ENCODE measurements at regions not wholly inside any gene's neighbourhood (a gene's known extent, or its start where the extent isn't known, plus 50 kb on each side); places are given as distances from the start of the nearest gene placed in this dataset.

DNA sequence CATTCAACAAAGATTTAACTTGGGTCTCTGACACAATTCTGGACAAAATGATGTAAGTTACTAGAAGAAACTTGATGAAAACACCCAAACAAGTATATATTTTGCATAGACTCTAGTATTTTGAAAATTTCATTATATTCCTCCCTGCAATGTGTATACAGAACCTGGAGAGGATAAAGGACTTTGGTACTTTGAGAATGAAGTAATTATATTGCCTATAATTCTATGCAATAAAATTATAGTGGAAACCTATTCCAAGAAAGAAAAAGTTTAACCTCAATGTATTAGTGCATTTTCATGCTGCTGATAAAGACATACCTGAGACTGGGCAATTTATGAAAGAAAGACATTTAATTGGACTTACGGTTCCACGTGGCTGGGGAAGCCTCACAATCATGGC, 1146.1 kb downstream of the KCNT2 start:
- in situ Hi-C loops (cut with HindIII; ENCODE audit: low pct_unique_long_range_greater_than_20kb, low sequenced_read_pairs), result no loop called here
- no peak for DNase-seq (ENCODE audit: low read depth)

DNA sequence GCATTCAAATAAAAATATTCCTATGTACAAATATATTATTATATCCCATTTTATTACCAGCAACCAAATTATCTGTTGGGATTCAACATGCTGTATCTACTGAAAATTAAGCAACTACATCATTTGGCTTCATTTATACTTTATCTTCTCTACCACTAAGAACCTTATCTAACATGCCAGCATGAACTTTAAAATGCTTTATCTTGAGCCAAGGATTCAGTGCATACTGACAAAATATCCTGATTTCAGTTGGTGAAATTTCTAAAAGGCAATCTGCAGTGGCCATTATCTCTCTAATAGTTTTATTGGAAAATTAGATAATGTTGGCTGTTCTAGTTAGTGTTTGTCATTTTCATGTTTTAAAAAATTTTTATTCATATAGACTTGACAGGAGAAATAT, 1149.9 kb downstream of the KCNT2 start:
- no peak for DNase-seq (ENCODE audit: low read depth)
- in situ Hi-C loops (cut with HindIII; ENCODE audit: low pct_unique_long_range_greater_than_20kb, low sequenced_read_pairs), result no loop called here

DNA sequence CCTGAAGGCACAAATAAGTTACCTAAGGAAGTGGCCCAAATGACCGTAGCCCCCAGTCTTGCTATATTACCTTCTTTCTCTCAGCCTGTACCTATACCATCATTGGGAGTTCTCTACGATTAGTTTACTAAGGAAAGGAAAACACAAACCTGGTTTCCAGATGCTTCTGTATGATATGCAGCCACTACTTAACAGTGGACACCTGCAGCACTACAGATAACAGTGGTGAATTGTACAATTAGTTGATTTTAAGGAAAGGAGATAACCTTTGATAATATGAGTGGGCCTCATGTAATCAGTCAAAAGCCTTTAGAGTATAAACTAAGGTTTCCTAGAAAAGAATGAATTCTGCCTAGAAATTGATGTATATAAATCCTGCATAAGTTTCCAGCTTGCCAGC, 1157.4 kb downstream of the KCNT2 start:
- in situ Hi-C loops (cut with HindIII; ENCODE audit: low pct_unique_long_range_greater_than_20kb, low sequenced_read_pairs), result no loop called here

GRCh38 chr1:195439661-195440060, 1168.6 kb downstream of the KCNT2 start:
- DNase-seq (ENCODE audit: low read depth), result no peak
- in situ Hi-C loops (cut with HindIII; ENCODE audit: low pct_unique_long_range_greater_than_20kb, low sequenced_read_pairs), result no loop called here

More for the DNA sequence above, 1157.4 kb downstream of the KCNT2 start:
- no peak for DNase-seq (ENCODE audit: low read depth)

DNA sequence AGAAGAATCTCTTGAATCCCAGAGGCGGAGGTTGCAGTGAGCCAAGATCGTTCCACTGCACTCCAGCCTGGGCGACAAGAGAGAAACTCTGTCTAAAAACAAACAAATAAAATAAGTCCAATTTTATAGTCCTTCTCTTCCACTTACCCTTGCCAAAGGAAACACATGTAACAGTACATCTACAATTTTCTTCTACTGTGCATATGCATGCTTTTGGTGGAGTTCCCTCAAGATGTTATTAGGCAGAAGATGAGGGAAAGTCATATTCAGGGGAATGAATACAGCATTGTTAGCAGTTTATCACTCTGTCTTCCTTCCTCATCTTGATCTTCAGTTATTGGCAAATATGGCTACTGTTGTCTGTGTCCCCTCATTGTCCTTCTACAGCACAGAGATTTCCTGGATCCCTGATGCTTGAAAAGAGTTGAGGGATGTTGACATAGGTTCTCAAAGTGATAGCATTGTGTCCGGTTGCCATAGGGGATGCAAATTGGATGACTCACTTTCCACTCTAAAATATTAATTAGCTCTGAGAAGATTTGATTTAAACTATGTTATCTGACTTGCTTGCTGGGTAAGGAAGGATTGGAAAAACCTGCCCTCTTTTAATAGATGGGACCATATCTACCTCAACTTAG, 1173.6 kb downstream of the KCNT2 start:
- in situ Hi-C loops (cut with HindIII; ENCODE audit: low pct_unique_long_range_greater_than_20kb, low sequenced_read_pairs), result no loop called here
- no peak for DNase-seq (ENCODE audit: low read depth)

DNA sequence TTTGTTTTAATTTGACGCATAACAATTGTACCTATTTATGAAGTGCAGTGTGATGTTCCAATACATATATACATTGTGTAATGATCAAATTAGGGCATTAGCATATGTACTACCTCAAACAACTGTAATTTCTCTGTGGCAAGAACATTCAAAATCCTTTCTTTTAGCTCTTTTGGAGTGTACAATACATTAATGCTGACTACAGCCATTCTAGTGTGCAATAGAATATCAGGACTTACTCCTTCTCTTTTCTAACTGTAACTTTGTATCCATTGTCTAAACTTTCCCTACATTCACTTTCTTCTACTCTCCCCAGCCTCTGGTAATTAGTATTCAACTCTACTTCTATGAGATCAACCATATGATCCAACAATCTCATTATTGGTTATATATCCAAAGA, 1177.4 kb downstream of the KCNT2 start:
- in situ Hi-C loops (cut with HindIII; ENCODE audit: low pct_unique_long_range_greater_than_20kb, low sequenced_read_pairs), result no loop called here
- DNase-seq (ENCODE audit: low read depth), result no peak

DNA sequence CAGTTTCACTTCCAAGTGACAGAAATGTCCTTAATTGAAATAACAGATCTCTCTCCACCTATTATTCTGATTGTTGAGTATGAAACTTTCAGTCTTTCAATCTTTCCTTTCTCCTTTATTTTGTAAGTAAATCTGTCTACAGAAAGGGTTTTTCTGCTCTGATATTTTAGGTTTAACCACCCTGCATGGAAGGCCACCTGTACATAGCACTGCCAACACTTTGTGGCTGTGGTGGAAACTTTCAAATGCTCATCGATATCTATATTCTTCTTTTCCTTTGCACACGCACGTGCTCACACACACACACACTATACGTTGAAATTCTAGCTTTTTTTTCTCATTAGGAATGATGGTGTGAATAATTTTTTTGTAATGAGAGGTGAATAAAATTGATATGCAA, 1179.3 kb downstream of the KCNT2 start:
- no peak for DNase-seq (ENCODE audit: low read depth)
- in situ Hi-C loops (cut with HindIII; ENCODE audit: low pct_unique_long_range_greater_than_20kb, low sequenced_read_pairs), result no loop called here

- in situ Hi-C loops (cut with HindIII; ENCODE audit: low pct_unique_long_range_greater_than_20kb, low sequenced_read_pairs), result no loop called here
- DNase-seq (ENCODE audit: low read depth), result no peak
These were observed 1192.7 kb downstream of the KCNT2 start for GRCh38 chr1:195415584-195415983.

- DNase-seq (ENCODE audit: low read depth), result no peak
- in situ Hi-C loops (cut with HindIII; ENCODE audit: low pct_unique_long_range_greater_than_20kb, low sequenced_read_pairs), result no loop called here
These were observed 1213.7 kb downstream of the KCNT2 start for GRCh38 chr1:195394567-195394966.

DNA sequence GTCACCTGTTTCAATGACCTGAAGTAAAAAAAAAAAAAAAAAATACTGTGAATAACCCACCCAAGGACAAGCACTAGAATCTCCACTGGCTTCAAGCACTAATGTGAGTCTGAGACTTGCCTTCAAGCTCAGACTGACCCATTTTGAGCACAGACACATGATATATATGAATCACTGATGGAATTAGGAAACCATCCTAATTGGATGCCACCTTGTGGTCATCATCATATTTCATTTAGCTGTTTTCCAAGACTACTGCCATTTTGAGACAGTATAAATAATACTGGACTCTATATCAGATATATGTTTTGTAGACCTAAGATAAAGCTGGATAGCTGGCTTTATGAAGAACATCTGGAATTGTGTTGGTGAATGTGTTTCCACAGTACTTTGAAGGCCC, 1232.0 kb downstream of the KCNT2 start:
- in situ Hi-C loops (cut with HindIII; ENCODE audit: low pct_unique_long_range_greater_than_20kb, low sequenced_read_pairs), result no loop called here
- DNase-seq (ENCODE audit: low read depth), result peak; percentile 5

GRCh38 chr1:195373856-195374255, 1234.4 kb downstream of the KCNT2 start:
- in situ Hi-C loops (cut with HindIII; ENCODE audit: low pct_unique_long_range_greater_than_20kb, low sequenced_read_pairs), result no loop called here
- no peak for DNase-seq (ENCODE audit: low read depth)

GRCh38 chr1:195345149-195345548, 1263.1 kb downstream of the KCNT2 start:
- in situ Hi-C loops (cut with HindIII; ENCODE audit: low pct_unique_long_range_greater_than_20kb, low sequenced_read_pairs), result no loop called here
- no peak for DNase-seq (ENCODE audit: low read depth)

DNA sequence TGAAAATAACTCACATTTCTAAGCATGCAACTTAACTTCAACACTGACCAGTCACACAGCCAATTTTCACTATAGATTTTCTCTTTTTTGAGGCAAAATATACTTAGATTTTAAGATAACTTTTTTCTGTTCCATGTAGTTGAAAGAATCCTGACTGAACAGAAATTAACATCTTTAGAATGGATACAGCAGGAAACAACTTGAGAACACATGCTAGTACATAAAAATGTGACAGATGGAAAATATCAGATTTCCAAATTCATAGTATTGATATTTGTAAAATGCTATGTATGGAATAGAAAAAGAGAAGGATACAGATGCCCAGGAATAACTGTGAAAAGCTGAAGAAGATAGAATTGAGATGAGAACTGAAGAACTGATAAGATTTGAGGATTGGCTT, 1270.6 kb downstream of the KCNT2 start:
- no peak for DNase-seq (ENCODE audit: low read depth)
- in situ Hi-C loops (cut with HindIII; ENCODE audit: low pct_unique_long_range_greater_than_20kb, low sequenced_read_pairs), result no loop called here

DNA sequence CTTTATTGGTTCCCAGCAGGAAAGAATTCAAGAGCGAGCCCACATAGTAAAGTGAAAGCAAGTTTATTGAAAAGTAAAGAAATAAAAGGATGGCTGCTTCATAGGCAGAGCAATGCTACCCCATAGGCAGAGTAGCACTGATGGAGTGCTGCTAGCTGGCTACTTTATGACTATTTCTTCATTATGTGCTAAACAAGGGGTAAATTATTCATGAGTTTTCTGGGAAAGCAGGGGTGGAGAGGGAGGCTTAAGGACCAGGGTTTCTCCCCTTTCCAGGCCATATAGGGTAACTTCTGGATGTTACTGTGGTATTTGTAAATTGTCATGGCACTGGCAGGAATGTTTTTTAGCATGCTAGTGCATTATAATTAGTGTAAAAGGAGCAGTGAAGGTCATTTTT, 1271.4 kb downstream of the KCNT2 start:
- in situ Hi-C loops (cut with HindIII; ENCODE audit: low pct_unique_long_range_greater_than_20kb, low sequenced_read_pairs), result no loop called here

DNA sequence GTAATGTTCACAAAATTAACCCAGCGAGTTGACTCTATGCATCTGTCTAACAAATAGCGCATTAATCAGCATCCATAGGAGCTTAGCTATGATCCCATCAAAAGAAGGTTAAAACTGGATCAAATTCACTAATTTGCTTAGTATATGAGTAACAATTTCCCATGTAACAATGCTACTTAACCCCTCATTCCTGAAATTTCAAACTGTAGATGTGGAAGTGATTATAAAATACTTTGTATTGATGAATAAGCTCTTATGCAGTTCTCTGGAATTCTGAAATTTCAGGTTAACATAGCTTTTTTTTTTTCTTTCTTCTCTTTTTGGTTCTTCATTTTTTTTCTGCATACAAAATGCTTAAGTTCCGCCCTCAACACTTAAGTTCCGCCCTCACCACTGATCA, 1272.7 kb downstream of the KCNT2 start:
- in situ Hi-C loops (cut with HindIII; ENCODE audit: low pct_unique_long_range_greater_than_20kb, low sequenced_read_pairs), result no loop called here
- DNase-seq (ENCODE audit: low read depth), result no peak

More for the DNA sequence above, 1271.4 kb downstream of the KCNT2 start:
- no peak for DNase-seq (ENCODE audit: low read depth)

DNA sequence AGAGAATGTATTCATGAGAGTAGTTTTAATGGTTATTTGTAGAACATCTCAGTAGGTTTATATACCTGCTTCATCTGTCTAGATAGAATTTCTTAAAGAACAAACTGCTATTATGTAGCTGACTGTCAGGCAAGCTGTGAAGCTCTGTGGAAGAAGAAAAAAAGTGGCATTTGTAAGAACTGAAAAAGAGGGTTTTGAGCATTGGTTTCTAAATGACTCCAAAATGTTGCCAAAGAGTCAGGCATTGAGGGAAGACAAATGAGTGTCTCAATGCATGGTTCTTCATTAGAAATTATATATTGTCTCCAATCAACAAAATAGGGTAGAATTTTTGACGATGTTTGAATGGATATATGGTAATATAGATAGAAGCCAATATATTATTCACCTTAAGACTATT, 1276.1 kb downstream of the KCNT2 start:
- no peak for DNase-seq (ENCODE audit: low read depth)
- in situ Hi-C loops (cut with HindIII; ENCODE audit: low pct_unique_long_range_greater_than_20kb, low sequenced_read_pairs), result no loop called here

DNA sequence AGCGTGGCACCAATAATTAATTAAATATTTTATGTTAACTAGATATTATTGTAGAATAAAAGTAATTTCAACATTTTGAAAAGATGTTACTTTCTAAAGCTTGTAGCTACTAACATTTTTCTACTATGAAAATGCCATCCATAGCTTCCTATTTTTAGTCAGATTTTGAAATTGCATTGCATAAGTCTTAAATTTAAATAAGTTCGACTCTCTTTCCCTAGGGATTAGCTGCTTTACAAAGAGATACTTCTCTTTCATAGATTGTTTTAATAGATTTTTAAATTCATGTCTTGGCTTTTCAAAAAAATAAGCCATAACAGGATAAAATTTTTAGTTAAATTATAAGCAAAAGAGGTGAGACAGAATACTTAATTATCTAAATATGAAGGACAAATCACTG, 1279.6 kb downstream of the KCNT2 start:
- in situ Hi-C loops (cut with HindIII; ENCODE audit: low pct_unique_long_range_greater_than_20kb, low sequenced_read_pairs), result no loop called here
- no peak for DNase-seq (ENCODE audit: low read depth)

- DNase-seq (ENCODE audit: low read depth), result no peak
- in situ Hi-C loops (cut with HindIII; ENCODE audit: low pct_unique_long_range_greater_than_20kb, low sequenced_read_pairs), result no loop called here
These were observed 1280.1 kb downstream of the KCNT2 start for GRCh38 chr1:195328102-195328501.

DNA sequence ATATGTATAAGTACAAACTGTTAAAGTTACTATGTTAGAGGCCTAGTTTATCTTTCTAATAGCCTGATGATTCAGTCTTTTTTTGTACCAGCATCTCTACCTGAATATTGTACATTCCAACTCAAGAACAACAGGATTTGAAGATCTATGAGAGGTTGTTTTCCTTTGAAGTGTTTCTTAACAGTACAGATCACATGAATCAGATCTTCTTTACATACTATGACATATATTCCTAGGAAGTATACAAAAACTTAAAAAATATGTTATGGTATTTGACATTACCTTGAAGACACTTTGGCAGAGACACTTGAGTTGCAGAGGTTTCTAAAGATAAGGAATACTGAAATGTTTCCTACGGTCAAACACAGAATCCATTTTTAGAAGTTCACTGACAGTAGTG, 1280.9 kb downstream of the KCNT2 start:
- DNase-seq (ENCODE audit: low read depth), result no peak
- in situ Hi-C loops (cut with HindIII; ENCODE audit: low pct_unique_long_range_greater_than_20kb, low sequenced_read_pairs), result no loop called here

DNA sequence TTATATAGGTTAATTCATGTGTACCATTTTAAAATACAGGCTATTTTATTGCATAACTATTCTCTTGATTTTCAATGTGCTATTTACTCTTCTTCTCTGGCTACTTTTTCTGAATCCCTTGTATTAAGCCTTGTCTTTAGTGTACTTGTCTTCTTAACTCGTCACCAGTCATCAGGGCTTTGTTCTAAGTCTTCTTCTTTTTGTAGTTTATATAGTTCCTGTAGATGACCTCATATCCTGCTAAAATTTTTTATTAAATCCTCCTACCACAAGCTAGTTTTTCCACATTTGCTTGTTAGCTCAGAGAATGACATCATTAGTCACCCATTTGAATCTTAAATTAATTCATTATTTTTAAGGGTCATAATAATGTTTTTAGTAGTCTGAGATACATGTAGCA, 1281.9 kb downstream of the KCNT2 start:
- DNase-seq (ENCODE audit: low read depth), result no peak
- in situ Hi-C loops (cut with HindIII; ENCODE audit: low pct_unique_long_range_greater_than_20kb, low sequenced_read_pairs), result no loop called here

- in situ Hi-C loops (cut with HindIII; ENCODE audit: low pct_unique_long_range_greater_than_20kb, low sequenced_read_pairs), result no loop called here
- DNase-seq (ENCODE audit: low read depth), result no peak
These were observed 1283.1 kb downstream of the KCNT2 start for GRCh38 chr1:195325181-195325580.

All from Caki2 (cell line).